Muscle of back (tissue), 3 donors: ENCODE measurements at regions not wholly inside any gene's neighbourhood (a gene's known extent, or its start where the extent isn't known, plus 50 kb on each side); places are given as distances from the start of the nearest gene placed in this dataset.

Experiments used
- DNase-seq, 3 donors: peaks; one replicate each; pipeline versions ENCODE4 v3.0.0 to v3.0.0-alpha.2; 2013

- DNase-seq = no peak
Observed at GRCh38 chr7:30212701-30213111, 71.7 kb upstream of the ZNRF2 start.

GRCh38 chr7:30213637-30214036, 70.8 kb upstream of the ZNRF2 start:
- DNase-seq = no peak

- no peak for DNase-seq
Observed at GRCh38 chr7:30214651-30215137, 69.7 kb upstream of the ZNRF2 start.

- DNase-seq = no peak
Observed at GRCh38 chr7:30221764-30222163, 62.6 kb upstream of the ZNRF2 start.

- no peak for DNase-seq
Observed at GRCh38 chr7:30222515-30223215, 61.7 kb upstream of the ZNRF2 start.

- DNase-seq = no peak
Observed at GRCh38 chr7:30223896-30224295, 60.5 kb upstream of the ZNRF2 start.

- DNase-seq = peak in 1 of 3 donors; percentile 40
Observed at GRCh38 chr7:30224511-30225062, 59.8 kb upstream of the ZNRF2 start.

- peak; percentile 62 to 82 (median 63) for DNase-seq
Observed at GRCh38 chr7:30225863-30226613, 58.4 kb upstream of the ZNRF2 start.

GRCh38 chr7:30226614-30227268, 57.7 kb upstream of the ZNRF2 start:
- DNase-seq = peak in 1 of 3 donors; percentile 20

- DNase-seq = no peak
Observed at GRCh38 chr7:30231271-30231670, 53.1 kb upstream of the ZNRF2 start.

GRCh38 chr7:30232391-30232790, 52.0 kb upstream of the ZNRF2 start:
- DNase-seq = no peak
